T-helper 2 cell treated with Interferon-gamma antibody and Interleukin-4, amounts not matched to agents 5 μg/mL and 100 μg/mL, for 36 hours (primary cell): ENCODE measurements at regions not wholly inside any gene's neighbourhood (a gene's known extent, or its start where the extent isn't known, plus 50 kb on each side); places are given as distances from the start of the nearest gene placed in this dataset.

ENCODE experiments used
- DNase-seq: peaks from one replicate; pipeline ENCODE4 v3.0.0; 2021; ENCODE audit warnings: low spot score
- H3K27ac Mint-ChIP-seq: one replicate; pipeline ENCODE4 v1.8.0; 2021; ENCODE audit warnings: mild to moderate bottlenecking, mixed read lengths
- H3K27me3 Mint-ChIP-seq: one replicate; pipeline ENCODE4 v1.8.0; 2021; ENCODE audit warnings: low read depth, mixed read lengths
- H3K36me3 Mint-ChIP-seq: one replicate; pipeline ENCODE4 v1.8.0; 2021; ENCODE audit warnings: low read depth, mixed read lengths
- H3K4me1 Mint-ChIP-seq: one replicate; pipeline ENCODE4 v1.8.0; 2021; ENCODE audit warnings: low read depth, mixed read lengths
- H3K4me3 Mint-ChIP-seq: one replicate; pipeline ENCODE4 v1.8.0; 2022; ENCODE audit warnings: mild to moderate bottlenecking, moderate library complexity, mixed read lengths
- H3K9me3 Mint-ChIP-seq: one replicate; pipeline ENCODE4 v1.8.0; 2021; ENCODE audit warnings: mixed read lengths

GRCh38 chr4:82194329-82194728, 179.5 kb downstream of the HNRNPD start:
- Mint-ChIP-seq H3K27ac (no peak overlapping the region), H3K9me3 (no peaks in the 10 kb centered on the region), H3K36me3 (no peaks in the 10 kb centered on the region), H3K4me3 (no peak overlapping the region), H3K27me3 (peaks cover 4% of the 10 kb centered on the region), H3K4me1 (no peaks in the 10 kb centered on the region)
- DNase-seq = no peak

- Mint-ChIP-seq H3K27me3 (peaks cover 2% of the 10 kb centered on the region), H3K4me1 (no peaks in the 10 kb centered on the region), H3K4me3 (no peak overlapping the region), H3K36me3 (no peaks in the 10 kb centered on the region), H3K27ac (no peak overlapping the region), H3K9me3 (peaks cover 5% of the 10 kb centered on the region)
- no peak for DNase-seq
Observed at GRCh38 chr4:82192017-82192673, 181.6 kb downstream of the HNRNPD start.

DNA sequence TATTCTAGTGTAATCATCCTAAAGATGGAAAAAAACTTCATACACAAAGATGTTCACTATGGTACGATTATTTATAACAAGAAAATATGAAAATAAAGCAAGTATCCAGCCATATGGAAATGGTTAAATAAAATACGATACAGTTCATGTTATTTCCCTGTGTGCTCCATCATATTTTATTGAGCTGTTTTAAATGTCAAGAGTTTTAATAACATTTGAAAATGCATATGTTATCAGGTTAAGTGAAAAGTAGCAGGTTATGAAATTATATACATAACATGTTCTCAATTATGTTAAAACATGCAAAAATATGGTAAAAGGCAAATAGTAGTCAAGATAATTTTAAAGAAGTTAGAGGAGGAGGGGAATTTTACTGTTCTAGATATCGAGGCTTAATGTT, 192.0 kb downstream of the HNRNPD start:
- Mint-ChIP-seq H3K36me3 (no peaks in the 10 kb centered on the region), H3K27me3 (no peaks in the 10 kb centered on the region), H3K27ac (no peak overlapping the region)

GRCh38 chr4:82172186-82172585, 201.6 kb downstream of the HNRNPD start:
- Mint-ChIP-seq H3K27ac (no peak overlapping the region), H3K4me1 (no peaks in the 10 kb centered on the region), H3K9me3 (no peaks in the 10 kb centered on the region), H3K4me3 (no peak overlapping the region), H3K27me3 (no peaks in the 10 kb centered on the region), H3K36me3 (no peaks in the 10 kb centered on the region)
- DNase-seq = no peak

More for the DNA sequence above, 192.0 kb downstream of the HNRNPD start:
- no peaks in the 10 kb centered on the region for H3K4me1 Mint-ChIP-seq
- DNase-seq = no peak
- no peaks in the 10 kb centered on the region for H3K9me3 Mint-ChIP-seq
- no peak overlapping the region for H3K4me3 Mint-ChIP-seq

GRCh38 chr4:82171531-82172155, 202.1 kb downstream of the HNRNPD start:
- Mint-ChIP-seq H3K9me3 (no peaks in the 10 kb centered on the region), H3K27me3 (no peaks in the 10 kb centered on the region), H3K27ac (no peak overlapping the region), H3K4me3 (no peak overlapping the region), H3K36me3 (no peaks in the 10 kb centered on the region), H3K4me1 (no peaks in the 10 kb centered on the region)
- DNase-seq = no peak

DNA sequence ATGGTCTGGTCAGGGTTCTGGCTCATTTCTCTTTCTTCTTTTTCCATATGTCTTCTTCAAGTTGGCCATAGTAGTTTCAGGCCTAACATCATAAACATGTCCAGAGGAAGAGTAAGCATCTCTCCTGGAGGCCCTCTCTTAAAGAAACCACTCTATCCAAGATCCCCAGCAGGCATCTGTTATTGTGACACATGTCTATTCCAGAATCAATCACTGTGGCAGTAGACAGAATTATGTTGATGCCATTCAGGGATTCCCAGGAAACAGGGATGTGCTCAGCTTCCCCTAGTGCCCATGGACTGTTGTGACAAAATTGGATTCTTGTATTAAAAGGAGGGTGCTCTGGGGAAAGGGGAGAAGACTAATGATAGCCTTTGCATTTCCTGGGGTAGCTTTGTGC, 224.0 kb downstream of the HNRNPD start:
- Mint-ChIP-seq H3K27me3 (no peaks in the 10 kb centered on the region), H3K4me1 (peaks cover 1% of the 10 kb centered on the region), H3K36me3 (no peaks in the 10 kb centered on the region), H3K9me3 (no peaks in the 10 kb centered on the region), H3K4me3 (no peak overlapping the region), H3K27ac (no peak overlapping the region)
- no peak for DNase-seq

DNA sequence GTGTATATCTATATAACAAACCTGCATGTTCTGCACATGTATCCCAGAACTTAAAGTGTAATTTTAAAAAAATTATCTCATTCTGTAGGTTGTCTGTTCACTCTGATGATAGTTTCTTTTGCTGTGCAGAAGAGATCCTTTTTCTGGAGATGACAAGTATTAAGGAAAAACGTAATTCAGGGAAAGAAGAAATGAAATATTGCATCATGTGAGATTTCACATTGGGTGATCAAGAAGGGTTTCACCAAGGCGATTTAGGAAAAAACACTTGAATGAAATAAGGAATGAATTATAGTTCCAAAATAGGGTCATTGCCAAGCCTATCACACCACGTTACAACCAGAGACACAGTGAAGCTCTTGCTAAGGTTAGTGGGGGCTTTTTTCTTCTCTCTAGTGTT, 227.9 kb downstream of the HNRNPD start:
- Mint-ChIP-seq H3K36me3 (no peaks in the 10 kb centered on the region), H3K9me3 (no peaks in the 10 kb centered on the region), H3K27me3 (no peaks in the 10 kb centered on the region), H3K4me1 (no peaks in the 10 kb centered on the region), H3K4me3 (no peak overlapping the region), H3K27ac (no peak overlapping the region)
- no peak for DNase-seq

- peaks cover 12% of the 10 kb centered on the region for H3K4me1 Mint-ChIP-seq
- DNase-seq = no peak
- no peak overlapping the region for H3K4me3 Mint-ChIP-seq
- H3K36me3 Mint-ChIP-seq = no peaks in the 10 kb centered on the region
- peaks cover 3% of the 10 kb centered on the region for H3K9me3 Mint-ChIP-seq
- no peak overlapping the region for H3K27ac Mint-ChIP-seq
- H3K27me3 Mint-ChIP-seq = no peaks in the 10 kb centered on the region
Observed at GRCh38 chr4:82140422-82140821, 233.4 kb downstream of the HNRNPD start.

GRCh38 chr4:82139287-82139686, 234.5 kb downstream of the HNRNPD start:
- no peaks in the 10 kb centered on the region for H3K36me3 Mint-ChIP-seq
- no peak overlapping the region for H3K4me3 Mint-ChIP-seq
- no peaks in the 10 kb centered on the region for H3K27me3 Mint-ChIP-seq

DNA sequence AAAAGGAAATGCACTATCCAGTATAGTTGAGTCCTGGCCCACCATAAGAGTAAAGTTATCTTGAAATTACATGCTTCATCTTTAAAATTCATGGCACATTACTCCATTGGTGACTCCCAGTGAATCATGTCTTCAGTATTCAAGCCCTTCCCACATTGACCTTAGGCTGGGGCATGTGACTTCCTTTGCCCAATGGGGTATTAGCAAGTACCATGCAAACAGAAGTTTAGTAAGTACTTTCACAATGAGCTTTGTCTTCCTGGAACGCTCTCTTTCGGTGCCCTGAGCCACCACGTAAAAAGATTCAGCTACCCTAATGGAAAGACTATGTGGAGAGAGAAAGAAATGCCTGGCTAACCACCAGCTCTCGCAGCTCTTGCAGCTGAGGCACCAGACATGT, 235.4 kb downstream of the HNRNPD start:
- H3K27ac Mint-ChIP-seq = no peak overlapping the region
- no peaks in the 10 kb centered on the region for H3K36me3 Mint-ChIP-seq
- H3K4me1 Mint-ChIP-seq = peaks cover 12% of the 10 kb centered on the region
- no peak overlapping the region for H3K4me3 Mint-ChIP-seq
- peak; percentile 6 for DNase-seq
- peaks cover 3% of the 10 kb centered on the region for H3K9me3 Mint-ChIP-seq
- peaks cover 4% of the 10 kb centered on the region for H3K27me3 Mint-ChIP-seq

More at GRCh38 chr4:82139287-82139686, 234.5 kb downstream of the HNRNPD start:
- peaks cover 3% of the 10 kb centered on the region for H3K9me3 Mint-ChIP-seq
- no peak for DNase-seq
- peaks cover 12% of the 10 kb centered on the region for H3K4me1 Mint-ChIP-seq
- H3K27ac Mint-ChIP-seq = no peak overlapping the region

DNA sequence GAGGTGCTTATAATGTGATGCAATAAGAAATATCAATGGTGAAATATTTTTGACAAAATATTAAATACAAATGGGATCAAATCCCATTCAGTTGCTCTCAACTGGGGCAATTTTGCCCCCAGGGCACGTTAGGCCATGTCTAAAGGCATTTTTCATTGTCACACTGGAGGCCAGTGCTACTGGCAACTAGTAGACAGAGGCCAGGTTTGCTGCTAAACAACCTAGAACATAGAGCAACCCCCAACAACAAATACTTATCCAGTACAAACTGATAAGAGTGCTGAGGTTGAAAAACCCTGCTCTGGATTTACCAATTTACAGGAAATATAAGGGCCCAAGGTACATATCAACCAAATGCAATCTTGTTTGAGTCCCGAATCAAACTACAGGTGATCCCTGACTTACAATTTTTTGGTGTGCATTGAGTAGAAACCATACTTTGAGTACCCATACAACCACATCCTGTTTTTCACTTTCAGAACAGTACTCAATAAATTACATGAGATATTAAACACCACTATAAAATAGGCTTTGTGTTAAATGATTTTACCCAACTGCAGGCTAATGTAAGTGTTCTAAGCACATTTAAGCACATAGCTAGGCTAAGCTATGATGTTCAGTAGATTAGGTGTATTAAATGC, 237.5 kb downstream of the HNRNPD start:
- no peaks in the 10 kb centered on the region for H3K36me3 Mint-ChIP-seq
- peaks cover 4% of the 10 kb centered on the region for H3K27me3 Mint-ChIP-seq
- H3K4me3 Mint-ChIP-seq = no peak overlapping the region
- H3K27ac Mint-ChIP-seq = no peak overlapping the region
- DNase-seq = no peak
- peaks cover 3% of the 10 kb centered on the region for H3K9me3 Mint-ChIP-seq
- peaks cover 12% of the 10 kb centered on the region for H3K4me1 Mint-ChIP-seq

DNA sequence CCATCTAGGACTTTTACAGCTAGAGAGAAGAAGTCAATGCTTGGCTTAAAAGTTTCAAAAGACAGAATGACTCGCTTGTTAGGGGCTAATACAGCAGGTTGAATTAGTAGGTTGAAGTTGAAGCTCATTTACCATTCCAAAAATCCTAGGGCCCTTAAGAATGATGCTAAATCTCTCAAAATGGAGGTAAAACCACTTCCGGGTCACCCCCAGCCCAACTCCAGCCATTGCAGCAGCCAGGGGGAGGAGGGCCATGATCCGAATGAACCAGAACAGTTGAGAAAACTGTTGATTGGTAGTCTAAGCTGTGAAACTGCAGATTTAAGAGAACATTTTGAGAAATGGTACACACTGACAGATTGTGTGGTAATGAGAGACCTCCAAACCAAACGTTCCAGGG, 245.4 kb downstream of the HNRNPD start:
- no peak for DNase-seq
- H3K4me1 Mint-ChIP-seq = no peaks in the 10 kb centered on the region
- no peaks in the 10 kb centered on the region for H3K36me3 Mint-ChIP-seq
- H3K27ac Mint-ChIP-seq = no peak overlapping the region
- no peaks in the 10 kb centered on the region for H3K27me3 Mint-ChIP-seq
- no peak overlapping the region for H3K4me3 Mint-ChIP-seq
- no peaks in the 10 kb centered on the region for H3K9me3 Mint-ChIP-seq

- no peaks in the 10 kb centered on the region for H3K9me3 Mint-ChIP-seq
- no peaks in the 10 kb centered on the region for H3K4me1 Mint-ChIP-seq
- no peaks in the 10 kb centered on the region for H3K36me3 Mint-ChIP-seq
Observed at GRCh38 chr4:82126512-82127040, 247.2 kb downstream of the HNRNPD start.

GRCh38 chr4:82125787-82126297, 247.9 kb downstream of the HNRNPD start:
- Mint-ChIP-seq H3K36me3 (no peaks in the 10 kb centered on the region), H3K27me3 (no peaks in the 10 kb centered on the region), H3K9me3 (no peaks in the 10 kb centered on the region), H3K27ac (no peak overlapping the region), H3K4me3 (no peak overlapping the region), H3K4me1 (no peaks in the 10 kb centered on the region)
- DNase-seq = no peak

More at GRCh38 chr4:82126512-82127040, 247.2 kb downstream of the HNRNPD start:
- DNase-seq = no peak
- no peak overlapping the region for H3K4me3 Mint-ChIP-seq
- H3K27ac Mint-ChIP-seq = no peak overlapping the region
- no peaks in the 10 kb centered on the region for H3K27me3 Mint-ChIP-seq
